ENCODE measurements at regions not wholly inside any gene's neighbourhood (a gene's known extent, or its start where the extent isn't known, plus 50 kb on each side); places are given as distances from the start of the nearest gene placed in this dataset.

DNA sequence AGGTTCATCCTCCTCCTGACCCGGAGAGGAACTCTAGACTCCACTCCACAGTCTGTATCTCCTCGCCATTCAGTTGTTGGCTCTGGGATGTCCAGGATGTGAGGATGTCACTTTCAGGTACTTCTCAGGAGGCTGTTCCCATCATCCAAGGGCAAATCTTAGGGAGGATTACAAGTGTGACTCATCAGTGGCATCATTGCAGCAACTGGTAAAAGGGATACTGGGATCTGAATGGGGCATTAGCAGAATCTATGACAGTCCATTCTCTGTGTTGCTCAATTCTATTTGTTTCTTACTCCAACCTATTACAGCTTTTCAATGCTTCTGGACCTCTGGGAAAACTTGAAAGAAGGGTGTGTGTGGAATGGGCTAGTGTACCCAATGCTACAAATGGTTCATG is 81.5 kb upstream of the FN1 start:
- TF ChIP-seq, protein P1, sequence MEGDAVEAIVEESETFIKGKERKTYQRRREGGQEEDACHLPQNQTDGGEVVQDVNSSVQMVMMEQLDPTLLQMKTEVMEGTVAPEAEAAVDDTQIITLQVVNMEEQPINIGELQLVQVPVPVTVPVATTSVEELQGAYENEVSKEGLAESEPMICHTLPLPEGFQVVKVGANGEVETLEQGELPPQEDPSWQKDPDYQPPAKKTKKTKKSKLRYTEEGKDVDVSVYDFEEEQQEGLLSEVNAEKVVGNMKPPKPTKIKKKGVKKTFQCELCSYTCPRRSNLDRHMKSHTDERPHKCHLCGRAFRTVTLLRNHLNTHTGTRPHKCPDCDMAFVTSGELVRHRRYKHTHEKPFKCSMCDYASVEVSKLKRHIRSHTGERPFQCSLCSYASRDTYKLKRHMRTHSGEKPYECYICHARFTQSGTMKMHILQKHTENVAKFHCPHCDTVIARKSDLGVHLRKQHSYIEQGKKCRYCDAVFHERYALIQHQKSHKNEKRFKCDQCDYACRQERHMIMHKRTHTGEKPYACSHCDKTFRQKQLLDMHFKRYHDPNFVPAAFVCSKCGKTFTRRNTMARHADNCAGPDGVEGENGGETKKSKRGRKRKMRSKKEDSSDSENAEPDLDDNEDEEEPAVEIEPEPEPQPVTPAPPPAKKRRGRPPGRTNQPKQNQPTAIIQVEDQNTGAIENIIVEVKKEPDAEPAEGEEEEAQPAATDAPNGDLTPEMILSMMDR (IDR thresholded peaks at IDR 0.05; ENCODE audit: insufficient read depth, low read length) = no peak
- TF ChIP-seq SPI1 (IDR thresholded peaks at IDR 0.05; ENCODE audit: borderline replicate concordance, low read depth) = no peak

Measured in HL-60 (cell line).